ENCODE measurements at regions not wholly inside any gene's neighbourhood (a gene's known extent, or its start where the extent isn't known, plus 50 kb on each side); places are given as distances from the start of the nearest gene placed in this dataset.

- no peaks in the 10 kb centered on the region for H3K9me3 ChIP-seq
- H3K4me1 ChIP-seq: no peaks in the 10 kb centered on the region
- no peak for DNase-seq (ENCODE audit: low spot score)
- no peaks in the 10 kb centered on the region for H3K27me3 ChIP-seq
- H3K36me3 ChIP-seq: no peaks in the 10 kb centered on the region
- no peak overlapping the region for H3K27ac ChIP-seq
- no peak for TF ChIP-seq CTCF (IDR thresholded peaks at IDR 0.05)
- no peak overlapping the region for H3K4me3 ChIP-seq
Observed at GRCh38 chr11:128254941-128255340, 332.4 kb downstream of the ETS1 start.

GRCh38 chr11:128251140-128251539, 336.2 kb downstream of the ETS1 start:
- TF ChIP-seq CTCF (IDR thresholded peaks at IDR 0.05): no peak
- Histone ChIP-seq H3K27me3 (no peaks in the 10 kb centered on the region), H3K27ac (no peak overlapping the region), H3K9me3 (no peaks in the 10 kb centered on the region), H3K36me3 (no peaks in the 10 kb centered on the region), H3K4me1 (no peaks in the 10 kb centered on the region), H3K4me3 (no peak overlapping the region)
- no peak for DNase-seq (ENCODE audit: low spot score)

- H3K4me3 ChIP-seq: no peak overlapping the region
- no peaks in the 10 kb centered on the region for H3K4me1 ChIP-seq
- no peak for TF ChIP-seq CTCF (IDR thresholded peaks at IDR 0.05)
- DNase-seq (ENCODE audit: low spot score): no peak
- no peaks in the 10 kb centered on the region for H3K27me3 ChIP-seq
- H3K36me3 ChIP-seq: no peaks in the 10 kb centered on the region
- no peaks in the 10 kb centered on the region for H3K9me3 ChIP-seq
- no peak overlapping the region for H3K27ac ChIP-seq
Observed at GRCh38 chr11:128250482-128250881, 336.9 kb downstream of the ETS1 start.

- no peak for DNase-seq (ENCODE audit: low spot score)
- H3K4me1 ChIP-seq: no peaks in the 10 kb centered on the region
- no peak for TF ChIP-seq CTCF (IDR thresholded peaks at IDR 0.05)
- no peak overlapping the region for H3K4me3 ChIP-seq
- no peaks in the 10 kb centered on the region for H3K9me3 ChIP-seq
- H3K27ac ChIP-seq: no peak overlapping the region
- H3K27me3 ChIP-seq: no peaks in the 10 kb centered on the region
- no peaks in the 10 kb centered on the region for H3K36me3 ChIP-seq
Observed at GRCh38 chr11:128246810-128247594, 340.4 kb downstream of the ETS1 start.

- H3K27ac ChIP-seq: no peak overlapping the region
Observed at GRCh38 chr11:128246364-128246801, 341.0 kb downstream of the ETS1 start.

More at GRCh38 chr11:128246364-128246801, 341.0 kb downstream of the ETS1 start:
- Histone ChIP-seq H3K4me3 (no peak overlapping the region), H3K4me1 (no peaks in the 10 kb centered on the region), H3K36me3 (no peaks in the 10 kb centered on the region), H3K9me3 (no peaks in the 10 kb centered on the region), H3K27me3 (no peaks in the 10 kb centered on the region)
- no peak for DNase-seq (ENCODE audit: low spot score)
- no peak for TF ChIP-seq CTCF (IDR thresholded peaks at IDR 0.05)

Measured in right atrium auricular region (tissue), 2 donors.